A673 (cell line): ENCODE measurements at regions not wholly inside any gene's neighbourhood (a gene's known extent, or its start where the extent isn't known, plus 50 kb on each side); places are given as distances from the start of the nearest gene placed in this dataset.

Experiments
- EZH2 ChIP-seq: fragments of 200-600 bp; sonication (generic); IDR thresholded peaks from 2 replicates; pipeline ENCODE4 v1.6.1; 2017; ENCODE audit warnings: borderline replicate concordance, low read depth, mild to moderate bottlenecking, mixed read lengths, antibody characterized with exemption, low read length; ENCODE audit not compliant: poor library complexity, severe bottlenecking
- TF ChIP-seq, protein P1 (sequence below): fragments of 300-800, 200-600 bp; sonication (generic); conservative IDR thresholded peaks from 2 replicates; pipeline ENCODE4 v1.5.1; 2017; ENCODE audit warnings: low read depth, mild to moderate bottlenecking, antibody characterized with exemption, low read length, moderate library complexity, mixed read lengths

DNA sequence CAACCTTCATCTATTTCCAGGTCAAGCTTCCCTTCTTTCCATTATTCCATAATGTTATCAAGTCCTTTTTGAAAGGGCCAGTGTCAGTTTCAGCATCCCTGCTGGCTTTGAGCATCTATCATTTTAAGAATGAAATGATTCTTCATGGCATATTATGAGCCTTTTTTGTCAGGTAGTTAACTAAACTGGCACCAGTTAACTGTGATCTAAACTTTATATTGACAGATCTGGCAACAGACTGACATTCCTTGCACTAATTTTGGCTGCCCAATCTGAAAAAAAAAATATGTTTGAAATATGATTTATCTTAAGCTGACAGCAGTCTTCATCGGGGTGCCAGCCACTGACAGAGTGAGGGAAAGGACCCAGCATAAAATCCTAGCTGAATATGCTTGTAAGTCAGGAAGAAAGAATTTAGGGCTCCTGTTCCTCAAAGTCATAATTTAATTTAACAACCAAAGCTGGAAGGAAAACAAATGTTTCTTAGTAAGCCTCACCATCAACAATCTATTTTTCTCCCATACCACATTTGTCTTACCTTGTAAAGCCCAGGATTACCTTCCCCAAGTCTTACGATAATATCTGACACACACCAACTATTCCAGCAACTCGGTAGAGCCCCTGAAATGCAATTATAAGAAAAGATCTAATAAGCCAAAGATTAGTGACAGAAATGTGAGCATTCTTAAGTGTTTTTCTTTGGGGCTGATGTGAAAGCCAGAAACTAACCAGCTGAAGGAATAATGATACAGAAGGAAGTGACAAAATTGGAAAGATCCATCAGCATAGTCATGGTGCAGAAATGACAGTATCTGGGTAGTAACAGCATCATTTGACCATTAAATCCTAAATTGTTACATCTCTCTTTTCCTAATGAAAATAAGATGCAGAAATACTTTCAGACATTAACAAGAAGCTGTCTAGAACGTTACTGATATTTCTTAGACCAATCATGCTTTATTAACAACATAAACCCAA, 228.1 kb downstream of the RBM43 start:
- TF ChIP-seq, protein P1, sequence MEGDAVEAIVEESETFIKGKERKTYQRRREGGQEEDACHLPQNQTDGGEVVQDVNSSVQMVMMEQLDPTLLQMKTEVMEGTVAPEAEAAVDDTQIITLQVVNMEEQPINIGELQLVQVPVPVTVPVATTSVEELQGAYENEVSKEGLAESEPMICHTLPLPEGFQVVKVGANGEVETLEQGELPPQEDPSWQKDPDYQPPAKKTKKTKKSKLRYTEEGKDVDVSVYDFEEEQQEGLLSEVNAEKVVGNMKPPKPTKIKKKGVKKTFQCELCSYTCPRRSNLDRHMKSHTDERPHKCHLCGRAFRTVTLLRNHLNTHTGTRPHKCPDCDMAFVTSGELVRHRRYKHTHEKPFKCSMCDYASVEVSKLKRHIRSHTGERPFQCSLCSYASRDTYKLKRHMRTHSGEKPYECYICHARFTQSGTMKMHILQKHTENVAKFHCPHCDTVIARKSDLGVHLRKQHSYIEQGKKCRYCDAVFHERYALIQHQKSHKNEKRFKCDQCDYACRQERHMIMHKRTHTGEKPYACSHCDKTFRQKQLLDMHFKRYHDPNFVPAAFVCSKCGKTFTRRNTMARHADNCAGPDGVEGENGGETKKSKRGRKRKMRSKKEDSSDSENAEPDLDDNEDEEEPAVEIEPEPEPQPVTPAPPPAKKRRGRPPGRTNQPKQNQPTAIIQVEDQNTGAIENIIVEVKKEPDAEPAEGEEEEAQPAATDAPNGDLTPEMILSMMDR = no peak
- no peak for TF ChIP-seq EZH2
